Psoas muscle (tissue), 7 donors: ENCODE measurements at regions not wholly inside any gene's neighbourhood (a gene's known extent, or its start where the extent isn't known, plus 50 kb on each side); places are given as distances from the start of the nearest gene placed in this dataset.
A peak's percentile ranks its signal among the peaks of the same experiment; 100 is the strongest.
"Not testable (repeated sequence)": the region's sequence is repeated elsewhere in the genome, so short reads cannot be mapped to it uniquely, and the experiment has no call there.

Experiments used
- ATAC-seq, 4 donors: fragments of 200-7000 bp; cut with Tn5 transposase; one replicate each; pipeline ENCODE4 v1.9.1; 2020; ENCODE audit warnings: moderate library complexity in 3 of 4, mild to moderate bottlenecking in 2 of 4
- DNase-seq, 2 donors: peaks; one replicate each; pipeline ENCODE4 v3.0.0-alpha.2; 2020
- H3K27ac ChIP-seq: fragments of 200-600 bp; one replicate; pipeline ENCODE4 v1.8.0; 2022
- H3K27me3 ChIP-seq, 3 donors: fragments of 200-600 bp in 1 of 3; one replicate each; pipeline versions ENCODE4 v1.6.1 to v1.8.0; 2013 to 2022; ENCODE audit warnings: low read length in 2 of 3, mild to moderate bottlenecking in 2 of 3, moderate library complexity in 1 of 3; ENCODE audit not compliant: insufficient read depth in 3 of 3
- H3K36me3 ChIP-seq, 2 donors: fragments of 200-600 bp in 1 of 2; one replicate each; pipeline versions ENCODE4 v1.6.1 to v1.8.0; 2013 to 2022; ENCODE audit warnings: low read depth in 1 of 2, mild to moderate bottlenecking in 1 of 2, moderate library complexity in 1 of 2; ENCODE audit not compliant: insufficient read depth in 1 of 2
- H3K4me1 ChIP-seq: fragments of 200-600 bp; one replicate; pipeline ENCODE4 v1.8.0; 2022
- H3K4me3 ChIP-seq: fragments of 200-600 bp; one replicate; pipeline ENCODE4 v1.8.0; 2022; ENCODE audit warnings: mild to moderate bottlenecking
- H3K9me3 ChIP-seq: fragments of 200-600 bp; one replicate; pipeline ENCODE4 v1.8.0; 2022
- WGBS, 3 donors: extraction: QIAGEN DNeasy Blood & Tissue Kit; methylation state at CpG; one replicate each; pipeline versions ENCODE4 v1.1.6 to v1.1.7; 2013; 5-methylcytosine and 5-hydroxymethylcytosine counted together
- intact Hi-C, 2 donors: fragments of 100-400 bp; cut with DNase I; formaldehyde crosslinking; loops; one replicate each; pipeline versions ENCODE4 v1.11.0 to v1.14.2; 2022
- TF ChIP-seq, protein P1 (sequence below): fragments of 200-600 bp; IDR thresholded peaks from one replicate; pipeline ENCODE4 v1.8.0; 2022; ENCODE audit warnings: antibody characterized with exemption
- donor health status: healthy with polysubstance abuse.
- donor health status: DM: no; HTN: no; CAD: no; lungs with moderate emphysema.
- donor health status: Bipolar disorder and iron deficiency.
- donor health status: healthy.
- donor health status: DM: yes; HTN: yes; CAD: no.
- donor health status: DM: no; HTN: no; CAD: no.
- donor health status: DM: yes; HTN: yes; CAD: no.

GRCh38 chr1:221979444-221980032, 237.6 kb upstream of the DUSP10 start:
- H3K27ac ChIP-seq = no peak overlapping the region
- no peaks in the 10 kb centered on the region for H3K4me1 ChIP-seq
- no peak for ATAC-seq
- H3K9me3 ChIP-seq = no peaks in the 10 kb centered on the region
- TF ChIP-seq, protein P1, sequence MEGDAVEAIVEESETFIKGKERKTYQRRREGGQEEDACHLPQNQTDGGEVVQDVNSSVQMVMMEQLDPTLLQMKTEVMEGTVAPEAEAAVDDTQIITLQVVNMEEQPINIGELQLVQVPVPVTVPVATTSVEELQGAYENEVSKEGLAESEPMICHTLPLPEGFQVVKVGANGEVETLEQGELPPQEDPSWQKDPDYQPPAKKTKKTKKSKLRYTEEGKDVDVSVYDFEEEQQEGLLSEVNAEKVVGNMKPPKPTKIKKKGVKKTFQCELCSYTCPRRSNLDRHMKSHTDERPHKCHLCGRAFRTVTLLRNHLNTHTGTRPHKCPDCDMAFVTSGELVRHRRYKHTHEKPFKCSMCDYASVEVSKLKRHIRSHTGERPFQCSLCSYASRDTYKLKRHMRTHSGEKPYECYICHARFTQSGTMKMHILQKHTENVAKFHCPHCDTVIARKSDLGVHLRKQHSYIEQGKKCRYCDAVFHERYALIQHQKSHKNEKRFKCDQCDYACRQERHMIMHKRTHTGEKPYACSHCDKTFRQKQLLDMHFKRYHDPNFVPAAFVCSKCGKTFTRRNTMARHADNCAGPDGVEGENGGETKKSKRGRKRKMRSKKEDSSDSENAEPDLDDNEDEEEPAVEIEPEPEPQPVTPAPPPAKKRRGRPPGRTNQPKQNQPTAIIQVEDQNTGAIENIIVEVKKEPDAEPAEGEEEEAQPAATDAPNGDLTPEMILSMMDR = peak; percentile 7
- intact Hi-C loops = no loop called here
- H3K27me3 ChIP-seq = no peaks in the 10 kb centered on the region
- DNase-seq = no peak
- no peak overlapping the region for H3K4me3 ChIP-seq
- no peaks in the 10 kb centered on the region for H3K36me3 ChIP-seq

- H3K27me3 ChIP-seq, H3K27ac ChIP-seq, DNase-seq, H3K9me3 ChIP-seq, H3K36me3 ChIP-seq, H3K4me3 ChIP-seq, ATAC-seq, intact Hi-C loops, H3K4me1 ChIP-seq: not testable (repeated sequence)
- WGBS, 3 donors = 86 to 91% (median 90%) methylated on average over 9 of the region's 9 CpGs
These were observed 236.9 kb upstream of the DUSP10 start for GRCh38 chr1:221978631-221979334.

- H3K27ac ChIP-seq, H3K36me3 ChIP-seq, H3K4me1 ChIP-seq, DNase-seq, H3K27me3 ChIP-seq, H3K4me3 ChIP-seq, H3K9me3 ChIP-seq, intact Hi-C loops, ATAC-seq: not testable (repeated sequence)
- WGBS, 3 donors = 73 to 92% (median 81%) methylated on average over 3 of the region's 3 CpGs
These were observed 231.9 kb upstream of the DUSP10 start for GRCh38 chr1:221973787-221974186.

- ATAC-seq (no peak), DNase-seq (no peak)
- TF ChIP-seq, protein P1 = no peak
- no peak overlapping the region for H3K27ac ChIP-seq
- no peaks in the 10 kb centered on the region for H3K4me1 ChIP-seq
- intact Hi-C loops = no loop called here
- no peaks in the 10 kb centered on the region for H3K9me3 ChIP-seq
- H3K4me3 ChIP-seq = no peak overlapping the region
- 86 to 93% (median 89%) methylated on average over 10 of the region's 10 CpGs for WGBS, 3 donors
- no peaks in the 10 kb centered on the region for H3K27me3 ChIP-seq
- no peaks in the 10 kb centered on the region for H3K36me3 ChIP-seq
These were observed 230.7 kb upstream of the DUSP10 start for GRCh38 chr1:221972276-221973235.

DNA sequence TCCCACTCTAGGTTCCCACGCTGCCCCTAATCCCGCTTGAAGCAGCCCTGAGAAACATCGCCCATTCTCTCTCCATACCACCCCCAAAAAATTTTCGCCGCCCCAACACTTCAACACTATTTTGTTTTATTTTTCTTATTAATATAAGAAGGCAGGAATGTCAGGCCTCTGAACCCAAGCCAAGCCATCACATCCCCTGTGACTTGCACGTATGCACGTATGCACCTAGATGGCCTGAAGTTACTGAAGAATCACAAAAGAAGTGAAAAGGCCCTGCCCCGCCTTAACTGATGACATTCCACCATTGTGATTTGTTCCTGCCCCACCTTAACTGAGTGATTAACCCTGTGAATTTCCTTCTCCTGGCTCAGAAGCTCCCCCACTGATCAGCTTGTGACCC, 229.1 kb upstream of the DUSP10 start:
- H3K36me3 ChIP-seq, intact Hi-C loops, ATAC-seq, H3K9me3 ChIP-seq, H3K27me3 ChIP-seq, H3K27ac ChIP-seq, H3K4me3 ChIP-seq, DNase-seq, H3K4me1 ChIP-seq: not testable (repeated sequence)
- 93 to 95% (median 94%) methylated on average over 8 of the region's 8 CpGs for WGBS, 3 donors

- DNase-seq, H3K27ac ChIP-seq, H3K9me3 ChIP-seq, H3K4me3 ChIP-seq, H3K27me3 ChIP-seq, H3K4me1 ChIP-seq, intact Hi-C loops, ATAC-seq, H3K36me3 ChIP-seq: not testable (repeated sequence)
- 78 to 96% (median 87%) methylated on average over 5 to 6 of the region's 6 CpGs for WGBS, 3 donors
These were observed 227.5 kb upstream of the DUSP10 start for GRCh38 chr1:221969298-221969858.

DNA sequence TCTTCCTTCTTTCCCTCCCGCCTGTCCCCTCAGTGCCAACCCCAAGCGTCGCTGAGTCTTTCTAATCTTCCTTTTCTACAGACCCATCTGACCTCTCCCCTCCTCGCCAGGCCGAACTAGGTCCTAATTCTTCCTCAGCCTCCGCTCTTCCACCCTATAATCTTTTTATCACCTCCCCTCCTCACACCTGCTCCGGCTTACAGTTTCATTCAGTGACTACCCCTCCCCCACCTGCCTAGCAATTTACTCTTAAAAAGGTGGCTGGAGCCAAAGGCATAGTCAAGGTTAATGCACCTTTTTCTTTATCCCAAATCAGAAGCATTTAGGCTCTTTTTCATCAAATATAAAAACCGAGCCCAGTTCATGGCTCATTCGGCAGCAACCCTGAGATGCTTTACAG, 225.6 kb upstream of the DUSP10 start:
- H3K27ac ChIP-seq, H3K36me3 ChIP-seq, DNase-seq, H3K9me3 ChIP-seq, ATAC-seq, intact Hi-C loops, H3K27me3 ChIP-seq, H3K4me3 ChIP-seq, H3K4me1 ChIP-seq: not testable (repeated sequence)
- 74 to 82% (median 79%) methylated on average over 6 to 7 of the region's 9 CpGs for WGBS, 3 donors

DNA sequence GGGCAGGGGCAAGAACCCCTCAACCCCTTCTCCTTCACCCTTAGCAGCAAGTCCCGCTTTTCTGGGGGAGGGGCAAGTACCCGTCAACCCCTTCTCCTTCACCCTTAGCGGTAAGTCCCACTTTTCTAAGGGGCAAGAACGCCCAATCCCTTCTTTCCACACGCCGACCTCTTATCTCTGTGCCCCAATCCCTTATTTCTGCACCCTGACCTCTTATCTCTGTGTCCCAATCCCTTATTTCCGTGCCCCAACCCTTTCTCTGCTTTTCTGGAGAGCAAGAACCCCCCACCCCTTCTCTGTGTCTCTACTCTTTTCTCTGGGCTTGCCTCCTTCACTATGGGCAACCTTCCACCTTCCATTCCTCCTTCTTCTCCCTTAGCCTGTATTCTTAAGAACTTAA, 225.0 kb upstream of the DUSP10 start:
- H3K36me3 ChIP-seq, H3K4me1 ChIP-seq, H3K27ac ChIP-seq, ATAC-seq, H3K9me3 ChIP-seq, intact Hi-C loops, H3K4me3 ChIP-seq, DNase-seq, H3K27me3 ChIP-seq: not testable (repeated sequence)
- 87 to 95% (median 94%) methylated on average over 7 of the region's 7 CpGs for whole genome bisulfite sequencing, 3 donors

DNA sequence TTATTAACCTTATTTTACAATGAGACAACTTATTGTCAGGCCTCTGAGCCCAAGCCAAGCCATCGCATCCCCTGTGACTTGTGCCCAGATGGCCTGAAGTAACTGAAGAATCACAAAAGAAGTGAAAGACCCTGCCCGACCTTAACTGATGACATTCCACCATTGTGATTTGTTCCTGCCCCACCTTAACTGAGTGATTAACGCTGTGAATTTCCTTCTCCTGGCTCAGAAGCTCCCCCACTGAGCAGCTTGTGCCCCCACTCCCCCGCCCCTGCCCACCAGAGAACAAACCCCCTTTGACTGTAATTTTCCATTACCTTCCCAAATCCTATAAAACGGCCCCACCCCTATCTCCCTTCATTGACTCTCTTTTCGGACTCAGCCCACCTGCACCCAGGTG, 224.0 kb upstream of the DUSP10 start:
- DNase-seq, intact Hi-C loops, ATAC-seq, H3K9me3 ChIP-seq, H3K4me3 ChIP-seq, H3K36me3 ChIP-seq, H3K4me1 ChIP-seq, H3K27ac ChIP-seq, H3K27me3 ChIP-seq: not testable (repeated sequence)
- 74 to 83% (median 76%) methylated on average over 6 of the region's 6 CpGs for WGBS, 3 donors
